ENCODE measurements at regions not wholly inside any gene's neighbourhood (a gene's known extent, or its start where the extent isn't known, plus 50 kb on each side); places are given as distances from the start of the nearest gene placed in this dataset.

- Histone ChIP-seq H3K9me3 (ENCODE audit: low read depth, low read length) (no peaks in the 10 kb centered on the region), H3K4me3 (ENCODE audit: low read length) (no peak overlapping the region), H3K4me1 (ENCODE audit: insufficient read depth, low read length) (peaks cover 17% of the 10 kb centered on the region), H3K27me3 (ENCODE audit: insufficient read depth, low read length) (no peaks in the 10 kb centered on the region)
Observed at GRCh38 chr20:50405915-50406609, 104.1 kb upstream of the PTPN1 start.

GRCh38 chr20:50406610-50407136, 103.5 kb upstream of the PTPN1 start:
- Histone ChIP-seq H3K27me3 (ENCODE audit: insufficient read depth, low read length) (no peaks in the 10 kb centered on the region), H3K4me3 (ENCODE audit: low read length) (no peak overlapping the region), H3K4me1 (ENCODE audit: insufficient read depth, low read length) (peaks cover 17% of the 10 kb centered on the region), H3K9me3 (ENCODE audit: low read depth, low read length) (no peaks in the 10 kb centered on the region)

- H3K4me1 ChIP-seq (ENCODE audit: insufficient read depth, low read length) = peaks cover 30% of the 10 kb centered on the region
- no peaks in the 10 kb centered on the region for H3K27me3 ChIP-seq (ENCODE audit: insufficient read depth, low read length)
- H3K9me3 ChIP-seq (ENCODE audit: low read depth, low read length) = no peaks in the 10 kb centered on the region
- H3K4me3 ChIP-seq (ENCODE audit: low read length) = no peak overlapping the region
Observed at GRCh38 chr20:50408526-50409364, 101.4 kb upstream of the PTPN1 start.

GRCh38 chr20:50409495-50409894, 100.7 kb upstream of the PTPN1 start:
- H3K4me1 ChIP-seq (ENCODE audit: insufficient read depth, low read length) = peaks cover 30% of the 10 kb centered on the region
- H3K27me3 ChIP-seq (ENCODE audit: insufficient read depth, low read length) = no peaks in the 10 kb centered on the region
- no peaks in the 10 kb centered on the region for H3K9me3 ChIP-seq (ENCODE audit: low read depth, low read length)
- no peak overlapping the region for H3K4me3 ChIP-seq (ENCODE audit: low read length)

- Histone ChIP-seq H3K9me3 (ENCODE audit: low read depth, low read length) (no peaks in the 10 kb centered on the region), H3K4me3 (ENCODE audit: low read length) (no peak overlapping the region), H3K27me3 (ENCODE audit: insufficient read depth, low read length) (no peaks in the 10 kb centered on the region), H3K4me1 (ENCODE audit: insufficient read depth, low read length) (peaks cover 30% of the 10 kb centered on the region)
Observed at GRCh38 chr20:50410343-50410742, 99.8 kb upstream of the PTPN1 start.

GRCh38 chr20:50412069-50412468, 98.1 kb upstream of the PTPN1 start:
- Histone ChIP-seq H3K27me3 (ENCODE audit: insufficient read depth, low read length) (no peaks in the 10 kb centered on the region), H3K9me3 (ENCODE audit: low read depth, low read length) (no peaks in the 10 kb centered on the region), H3K4me1 (ENCODE audit: insufficient read depth, low read length) (peaks cover 30% of the 10 kb centered on the region), H3K4me3 (ENCODE audit: low read length) (no peak overlapping the region)

GRCh38 chr20:50412499-50412898, 97.7 kb upstream of the PTPN1 start:
- Histone ChIP-seq H3K4me1 (ENCODE audit: insufficient read depth, low read length) (peaks cover 30% of the 10 kb centered on the region), H3K9me3 (ENCODE audit: low read depth, low read length) (no peaks in the 10 kb centered on the region), H3K27me3 (ENCODE audit: insufficient read depth, low read length) (no peaks in the 10 kb centered on the region), H3K4me3 (ENCODE audit: low read length) (no peak overlapping the region)

- Histone ChIP-seq H3K4me3 (ENCODE audit: low read length) (no peak overlapping the region), H3K9me3 (ENCODE audit: low read depth, low read length) (no peaks in the 10 kb centered on the region), H3K4me1 (ENCODE audit: insufficient read depth, low read length) (peaks cover 30% of the 10 kb centered on the region), H3K27me3 (ENCODE audit: insufficient read depth, low read length) (no peaks in the 10 kb centered on the region)
Observed at GRCh38 chr20:50413088-50413500, 97.1 kb upstream of the PTPN1 start.

GRCh38 chr20:50415021-50415515, 95.1 kb upstream of the PTPN1 start:
- H3K9me3 ChIP-seq (ENCODE audit: low read depth, low read length) = no peaks in the 10 kb centered on the region
- no peaks in the 10 kb centered on the region for H3K27me3 ChIP-seq (ENCODE audit: insufficient read depth, low read length)
- peaks cover 15% of the 10 kb centered on the region for H3K4me1 ChIP-seq (ENCODE audit: insufficient read depth, low read length)
- no peak overlapping the region for H3K4me3 ChIP-seq (ENCODE audit: low read length)

GRCh38 chr20:50415516-50416268, 94.5 kb upstream of the PTPN1 start:
- Histone ChIP-seq H3K27me3 (ENCODE audit: insufficient read depth, low read length) (no peaks in the 10 kb centered on the region), H3K4me3 (ENCODE audit: low read length) (no peak overlapping the region), H3K9me3 (ENCODE audit: low read depth, low read length) (no peaks in the 10 kb centered on the region), H3K4me1 (ENCODE audit: insufficient read depth, low read length) (peaks cover 13% of the 10 kb centered on the region)

GRCh38 chr20:50416269-50417022, 93.7 kb upstream of the PTPN1 start:
- Histone ChIP-seq H3K4me3 (ENCODE audit: low read length) (no peak overlapping the region), H3K4me1 (ENCODE audit: insufficient read depth, low read length) (peaks cover 13% of the 10 kb centered on the region), H3K9me3 (ENCODE audit: low read depth, low read length) (no peaks in the 10 kb centered on the region), H3K27me3 (ENCODE audit: insufficient read depth, low read length) (no peaks in the 10 kb centered on the region)

- Histone ChIP-seq H3K9me3 (ENCODE audit: low read depth, low read length) (no peaks in the 10 kb centered on the region), H3K27me3 (ENCODE audit: insufficient read depth, low read length) (no peaks in the 10 kb centered on the region), H3K4me1 (ENCODE audit: insufficient read depth, low read length) (peaks cover 12% of the 10 kb centered on the region), H3K4me3 (ENCODE audit: low read length) (no peak overlapping the region)
Observed at GRCh38 chr20:50417023-50417329, 93.2 kb upstream of the PTPN1 start.

- H3K4me1 ChIP-seq (ENCODE audit: insufficient read depth, low read length) = peaks cover 5% of the 10 kb centered on the region
- no peaks in the 10 kb centered on the region for H3K9me3 ChIP-seq (ENCODE audit: low read depth, low read length)
- no peaks in the 10 kb centered on the region for H3K27me3 ChIP-seq (ENCODE audit: insufficient read depth, low read length)
- no peak overlapping the region for H3K4me3 ChIP-seq (ENCODE audit: low read length)
Observed at GRCh38 chr20:50417484-50418235, 92.5 kb upstream of the PTPN1 start.
